Activated CD8-positive, alpha-beta memory T cell treated with anti-CD3 and anti-CD28 coated beads for 36 hours (primary cell): ENCODE measurements at regions not wholly inside any gene's neighbourhood (a gene's known extent, or its start where the extent isn't known, plus 50 kb on each side); places are given as distances from the start of the nearest gene placed in this dataset.
"Not testable (repeated sequence)": the region's sequence is repeated elsewhere in the genome, so short reads cannot be mapped to it uniquely, and the experiment has no call there.

Experiments used
- CTCF ChIA-PET: fragments of 350-600 bp; sonication (Branson Sonifier 250); formaldehyde crosslinking; loops from one replicate; lab custom pipeline; 2021; ENCODE audit warnings: antibody characterized with exemption; lab: Charles Lee
- POLR2A ChIA-PET: fragments of 350-600 bp; sonication (Branson Sonifier 250); formaldehyde crosslinking; loops from one replicate; lab custom pipeline; 2021; ENCODE audit warnings: antibody characterized with exemption; lab: Charles Lee

DNA sequence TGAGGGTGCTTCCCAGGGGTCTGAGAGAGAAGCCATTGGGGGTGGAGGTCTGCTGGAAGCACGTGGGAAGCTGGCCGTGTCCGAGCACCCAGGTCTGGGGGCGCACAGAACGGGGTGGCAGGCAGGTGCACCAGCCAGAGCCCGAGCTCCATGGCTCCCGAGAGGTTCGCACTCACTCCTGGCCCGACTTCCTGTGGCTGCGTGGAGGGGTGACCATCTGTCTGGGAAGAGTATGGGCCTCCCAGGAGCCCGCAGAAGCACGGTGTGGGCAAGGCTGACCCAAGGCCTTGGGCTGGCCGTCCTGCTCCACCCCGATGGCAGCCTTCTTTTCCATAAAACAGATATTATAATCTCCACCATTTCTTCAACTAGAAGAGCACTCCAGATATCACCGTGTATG lies 256.0 kb upstream of the B3GAT1 start:
- ChIA-PET CTCF (no interaction called here), POLR2A (no interaction called here)

DNA sequence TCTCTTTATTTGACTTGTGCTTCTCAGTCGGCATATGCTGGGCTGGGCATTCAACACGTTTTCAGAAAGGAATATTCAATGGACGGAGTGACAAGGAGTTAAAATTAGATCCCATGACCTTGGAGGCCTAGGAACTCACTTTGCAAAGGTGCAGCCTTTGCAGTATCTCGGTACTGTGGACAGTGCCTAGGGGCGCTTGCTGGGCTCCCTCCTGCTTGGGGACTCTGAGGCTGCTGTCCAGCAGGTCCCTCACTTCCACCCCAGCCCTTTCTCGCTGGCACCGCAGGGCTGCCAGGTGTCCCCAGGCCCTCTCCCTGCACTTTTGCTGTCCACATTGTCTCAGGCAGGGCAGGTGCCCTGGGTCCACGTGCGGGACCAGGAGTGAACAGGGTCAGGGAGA lies 255.5 kb upstream of the B3GAT1 start:
- POLR2A ChIA-PET: no interaction called here
- CTCF ChIA-PET: no interaction called here

DNA sequence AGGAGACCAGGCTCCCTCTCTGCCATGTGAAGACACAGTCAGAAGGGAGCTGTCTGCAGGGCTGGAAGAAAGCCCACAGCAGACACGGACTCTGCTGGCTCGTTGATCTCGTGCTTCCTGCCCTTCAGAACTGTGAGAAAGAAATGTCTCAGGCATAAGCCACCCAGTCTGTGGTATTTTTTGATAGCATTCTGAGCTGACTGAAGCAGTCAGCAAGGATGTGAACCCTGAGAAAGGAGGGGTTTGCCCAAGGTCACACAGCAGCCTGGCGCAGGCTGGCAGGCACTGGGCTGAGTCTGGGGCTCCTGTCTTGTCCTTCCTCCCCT lies 255.1 kb upstream of the B3GAT1 start:
- CTCF ChIA-PET: no interaction called here
- POLR2A ChIA-PET: no interaction called here

DNA sequence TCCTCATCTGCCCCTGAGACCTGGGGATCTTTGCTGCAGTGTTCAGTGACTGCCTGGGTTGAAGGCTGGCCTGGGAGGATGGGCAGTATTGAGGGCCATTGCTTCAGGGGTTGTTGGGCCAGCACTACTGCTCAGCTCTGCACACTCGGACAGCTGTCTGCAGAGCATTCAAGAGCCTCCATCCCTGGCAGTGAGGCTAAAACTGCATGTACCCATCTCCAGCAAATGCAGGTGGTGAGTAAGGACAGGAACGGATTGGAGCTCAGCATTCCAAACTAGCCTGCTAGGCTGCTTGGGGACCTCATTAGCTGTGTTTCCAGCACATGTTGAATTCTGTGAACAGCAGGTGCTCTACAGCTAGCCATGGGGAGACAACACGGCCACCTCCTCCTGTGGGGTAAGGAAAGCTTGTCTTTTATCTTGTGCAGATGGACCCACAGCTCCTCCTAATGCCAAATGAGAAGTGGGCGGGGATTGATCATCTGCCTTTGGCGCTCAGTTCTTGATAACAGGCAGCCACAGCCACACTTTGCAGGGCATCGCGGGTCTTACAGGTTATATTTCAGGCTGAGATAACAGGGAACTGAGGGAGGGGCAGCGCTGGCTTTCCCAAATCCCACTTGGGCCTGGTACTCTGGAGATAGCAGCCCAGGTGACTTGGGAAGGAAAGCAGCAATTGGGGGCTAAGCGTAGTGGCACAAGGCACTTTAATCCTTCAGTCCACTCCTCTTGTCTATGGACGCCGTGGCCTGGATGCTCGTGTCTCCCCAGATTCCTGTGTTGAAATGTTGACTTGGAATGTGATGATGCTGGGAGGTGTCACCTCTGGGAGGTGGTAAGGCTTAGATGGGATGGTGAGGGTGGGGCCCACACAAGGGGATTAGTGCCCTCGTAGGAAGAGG lies 254.5 kb upstream of the B3GAT1 start:
- ChIA-PET CTCF (no interaction called here), POLR2A (no interaction called here)

DNA sequence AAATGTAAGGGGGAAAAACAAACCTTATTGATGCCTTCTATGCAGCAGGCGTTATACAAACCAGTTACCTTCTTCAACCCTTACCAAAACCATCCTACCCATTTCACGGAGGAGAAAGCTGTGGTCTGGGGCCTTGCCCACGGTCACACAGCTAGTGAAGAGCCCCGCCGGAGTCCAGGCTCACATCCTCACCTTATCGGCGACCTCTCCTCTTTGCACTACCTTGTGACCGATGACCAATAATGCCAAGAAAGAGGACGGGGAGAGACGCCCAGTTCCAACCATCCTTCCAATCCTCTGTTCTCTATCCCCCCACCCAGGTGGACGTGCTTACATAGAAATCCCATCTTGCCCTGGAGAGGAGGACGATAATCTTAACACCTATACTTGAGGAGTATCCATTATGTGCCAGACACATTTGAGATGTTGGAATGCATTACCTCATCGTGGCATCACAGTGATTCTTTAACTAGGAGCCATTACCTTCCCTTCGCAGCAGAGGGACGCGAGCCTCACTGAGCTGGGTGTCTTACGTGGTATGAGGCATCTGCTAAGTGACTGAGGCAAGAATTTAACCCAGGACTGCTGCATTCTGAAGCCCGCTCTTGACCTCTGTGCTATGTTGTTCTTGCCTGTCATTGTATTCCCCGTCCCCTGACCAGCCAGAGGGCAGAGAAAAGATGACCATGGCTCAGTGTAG lies 253.7 kb upstream of the B3GAT1 start:
- ChIA-PET POLR2A (no interaction called here), CTCF (no interaction called here)

DNA sequence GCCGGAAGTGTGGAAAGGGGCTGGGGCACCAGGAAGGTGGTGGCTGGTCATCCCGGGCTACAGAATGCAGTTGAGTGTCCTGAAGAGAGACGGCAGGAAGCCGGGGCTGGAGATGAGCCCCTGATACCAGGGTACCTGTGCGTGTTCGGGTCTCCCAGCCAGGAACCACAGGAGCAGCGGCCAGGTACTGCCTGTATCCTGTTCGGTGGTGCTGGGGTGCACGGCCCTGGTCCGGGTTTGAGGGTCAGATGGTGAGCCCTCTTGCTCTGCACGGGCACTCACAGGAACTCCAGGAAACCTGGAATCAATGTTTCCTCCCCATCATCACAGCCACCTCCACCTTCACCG lies 253.1 kb upstream of the B3GAT1 start:
- CTCF ChIA-PET: no interaction called here
- POLR2A ChIA-PET: no interaction called here

DNA sequence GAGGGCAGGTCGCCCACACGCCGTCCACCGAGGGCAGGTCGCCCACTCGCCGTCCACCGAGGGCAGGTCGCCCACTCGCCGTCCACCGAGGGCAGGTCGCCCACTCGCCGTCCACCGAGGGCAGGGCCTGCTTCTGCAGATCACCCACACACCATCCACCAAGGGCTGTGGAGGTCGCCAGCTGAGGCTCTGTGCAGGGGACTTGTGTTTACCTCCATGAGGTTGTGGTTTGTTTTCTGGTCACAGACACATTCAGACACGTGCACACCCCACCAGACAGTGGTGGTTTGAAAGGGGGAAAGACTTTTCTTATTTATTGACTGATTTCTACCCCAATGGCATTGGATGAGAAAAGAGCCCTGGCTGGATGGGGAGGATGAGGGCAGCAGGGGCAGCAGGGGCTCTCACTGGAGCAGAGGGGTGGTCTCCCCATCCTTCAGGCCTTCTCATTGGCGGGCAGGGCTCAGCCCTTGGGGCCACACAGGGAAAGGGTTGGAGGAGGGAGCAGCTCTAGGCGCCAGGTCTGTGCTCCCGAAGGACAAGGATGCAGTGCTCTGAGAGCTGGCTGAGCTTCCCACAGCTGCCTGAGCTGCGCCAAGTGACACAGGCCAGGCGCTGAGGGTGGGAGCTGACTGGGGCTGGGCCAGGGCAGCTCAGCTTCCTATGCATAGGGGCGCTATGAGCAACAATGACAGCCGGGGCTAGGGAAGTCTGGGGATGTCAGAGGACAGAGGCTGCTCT lies 252.6 kb upstream of the B3GAT1 start:
- POLR2A ChIA-PET: no interaction called here
- CTCF ChIA-PET: no interaction called here

DNA sequence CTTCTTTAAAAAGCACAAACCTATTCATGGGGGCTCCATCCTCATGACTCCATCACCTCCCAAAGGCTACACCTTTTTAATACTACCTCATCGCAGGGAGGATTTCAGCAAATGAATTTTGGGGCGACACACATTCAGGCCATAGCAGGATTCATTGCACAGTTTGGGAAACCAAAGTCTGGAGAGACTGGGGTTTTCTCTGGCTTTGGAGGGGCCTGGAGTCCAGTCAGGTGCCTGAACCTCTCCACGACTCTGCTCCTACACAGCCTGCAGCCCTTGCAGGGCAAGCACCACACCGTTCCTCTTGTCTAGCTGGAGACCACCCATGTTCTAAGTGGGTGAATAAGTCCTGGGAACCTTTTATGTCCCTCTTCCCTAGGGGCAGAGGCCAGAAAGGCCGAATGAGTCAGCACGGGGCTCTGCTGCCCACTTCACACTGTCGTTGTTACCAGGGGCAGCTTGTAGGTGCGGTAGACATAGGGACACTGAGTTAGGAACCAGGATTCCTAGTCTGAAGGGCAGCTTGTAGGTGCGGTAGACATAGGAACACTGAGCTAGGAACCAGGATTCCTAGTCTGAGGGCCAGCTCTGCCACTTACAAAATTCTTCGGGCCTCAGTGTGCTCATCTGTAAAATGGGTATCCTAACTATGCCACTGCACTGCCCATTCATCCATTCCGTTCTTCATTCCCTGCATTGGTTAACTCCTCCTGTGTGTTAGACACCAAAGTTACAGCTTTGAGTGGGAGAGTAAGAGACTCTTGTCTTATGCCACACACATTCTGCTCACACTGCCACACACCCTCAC lies 251.7 kb upstream of the B3GAT1 start:
- CTCF ChIA-PET: no interaction called here
- POLR2A ChIA-PET: no interaction called here

DNA sequence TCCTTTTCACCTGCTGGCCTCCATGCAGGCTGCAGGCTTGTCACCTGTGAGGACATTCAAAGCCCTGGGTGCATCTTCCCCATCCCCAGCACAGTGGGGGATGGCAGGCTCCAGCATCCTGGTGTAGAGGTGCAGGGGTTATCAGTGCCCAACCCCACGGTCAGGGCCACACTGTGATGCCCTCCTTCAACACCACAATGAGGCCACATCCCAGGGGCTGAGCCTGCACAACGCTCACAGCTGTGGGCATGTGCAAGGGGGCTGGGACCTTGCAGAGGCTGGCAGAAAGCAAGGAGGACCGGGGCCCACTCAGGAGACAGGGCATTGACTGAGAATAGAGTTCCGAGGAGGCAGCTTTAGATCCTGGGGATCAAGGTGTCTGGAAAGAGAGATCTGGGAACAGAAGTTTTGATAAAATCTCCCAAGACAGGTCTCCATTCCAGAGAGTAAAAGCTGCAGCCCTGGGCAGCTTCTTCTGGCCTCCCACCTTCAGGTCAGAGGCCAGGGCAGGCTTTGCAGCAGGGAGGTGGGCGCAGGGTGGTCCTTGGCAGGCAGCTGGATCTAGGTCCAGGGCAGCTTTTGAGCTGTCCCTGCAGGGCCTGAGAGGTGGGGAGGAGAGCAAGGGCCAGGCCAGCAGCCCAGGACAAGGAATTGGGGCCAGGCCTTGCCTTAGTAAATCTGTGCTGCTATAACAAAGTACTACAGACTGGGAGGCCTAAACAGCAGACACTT lies 250.8 kb upstream of the B3GAT1 start:
- POLR2A ChIA-PET: no interaction called here
- CTCF ChIA-PET: no interaction called here

DNA sequence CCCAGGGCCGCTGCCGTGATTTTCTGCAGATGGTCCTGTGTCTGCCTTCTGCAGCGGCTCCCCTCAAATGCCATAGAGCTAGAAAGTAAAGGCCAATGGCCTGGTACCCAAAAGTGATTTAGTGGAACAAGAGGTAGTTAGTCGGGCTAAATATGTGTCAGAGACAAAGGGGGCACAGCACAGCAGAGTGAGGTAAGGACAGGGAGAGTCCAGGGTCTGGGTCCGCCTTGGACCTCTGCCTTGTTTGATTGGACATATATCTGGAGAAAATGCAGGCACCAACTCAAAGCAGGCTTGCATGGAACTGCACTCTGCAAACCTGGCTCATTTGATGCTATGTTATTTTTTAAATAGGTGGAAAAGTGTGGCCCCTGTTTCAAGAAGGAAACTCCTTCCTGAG lies 249.6 kb upstream of the B3GAT1 start:
- ChIA-PET POLR2A (no interaction called here), CTCF (no interaction called here)

DNA sequence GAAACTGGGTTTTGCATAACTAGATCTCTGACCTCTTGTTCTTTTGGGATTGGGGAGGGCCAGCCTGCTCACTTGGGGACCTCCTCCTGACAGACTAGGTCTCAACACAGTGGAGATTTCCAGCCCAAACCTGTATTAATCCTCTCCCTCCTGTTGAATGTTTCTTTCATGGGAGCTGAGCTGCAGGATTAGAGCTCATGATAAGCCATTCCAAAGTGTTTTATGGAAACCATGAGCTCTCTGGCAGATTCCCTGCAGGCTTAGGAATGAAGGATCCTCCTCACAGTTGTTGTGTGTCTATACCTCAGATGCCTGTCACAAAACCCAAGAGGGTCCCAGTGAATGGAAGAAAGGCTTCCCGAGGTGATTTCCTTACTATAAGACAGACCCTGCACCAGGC lies 248.4 kb upstream of the B3GAT1 start:
- ChIA-PET CTCF (no interaction called here), POLR2A (no interaction called here)

DNA sequence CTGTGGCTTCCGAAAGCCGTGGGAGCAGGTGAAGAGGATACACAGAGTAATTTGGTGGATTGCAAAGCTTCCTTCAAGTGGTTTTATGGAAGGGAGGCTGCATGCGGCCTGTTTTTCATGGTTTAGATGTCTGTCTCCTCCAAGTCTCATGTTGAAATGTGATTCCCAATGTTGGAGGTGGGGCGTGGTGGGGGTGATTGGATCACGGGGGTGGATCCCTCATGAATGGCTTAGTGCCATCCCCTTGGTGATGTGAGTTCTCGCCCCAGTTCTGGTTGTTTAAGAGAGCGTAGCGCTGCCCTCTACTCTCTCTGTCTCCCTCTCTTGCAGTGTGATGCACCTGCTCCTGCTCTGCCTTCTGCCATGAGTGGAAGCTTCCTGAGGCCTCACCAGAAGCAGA lies 247.8 kb upstream of the B3GAT1 start:
- CTCF ChIA-PET: interaction anchor here (0.6 kb wide), 1 partner anchor 160 kb away, joined by 3 read pairs; no protein-coding TSS in a partner anchor
- POLR2A ChIA-PET: no interaction called here

DNA sequence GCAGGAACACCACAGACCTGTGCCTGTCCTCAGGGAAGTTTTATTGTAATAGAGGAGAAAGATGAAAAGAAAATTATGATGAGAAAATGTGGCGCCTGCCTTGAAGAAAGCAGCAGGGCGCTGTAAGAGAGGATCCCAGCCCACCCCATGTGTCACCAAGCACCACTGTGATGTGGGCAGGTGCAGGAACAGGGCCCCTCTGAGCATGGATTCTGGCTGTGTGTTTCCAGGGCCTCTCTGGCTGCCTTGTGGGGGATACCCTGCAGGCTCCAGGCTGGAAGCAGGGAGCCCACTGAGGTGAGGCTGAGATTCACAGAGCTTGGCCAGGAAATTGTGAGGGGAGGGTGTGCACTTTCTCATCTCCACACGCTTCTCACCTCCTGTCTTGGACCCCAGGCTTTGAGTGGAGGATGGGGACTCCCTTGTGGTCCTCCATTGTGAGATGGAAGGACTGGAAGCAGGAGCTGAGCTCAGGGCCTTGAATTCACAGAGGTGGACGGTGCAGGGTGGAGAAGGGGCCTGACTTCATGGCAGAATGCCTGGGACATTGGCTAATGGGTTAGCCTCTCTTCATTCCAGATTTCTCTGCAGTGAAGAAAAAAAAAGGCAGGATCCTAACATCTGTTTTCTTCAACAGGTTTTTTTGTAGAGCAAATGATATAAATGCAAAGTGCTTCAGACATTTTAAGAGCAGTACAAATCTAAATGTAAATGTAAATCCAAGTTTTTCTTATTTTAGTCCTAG lies 246.6 kb upstream of the B3GAT1 start:
- ChIA-PET CTCF (no interaction called here), POLR2A (no interaction called here)

DNA sequence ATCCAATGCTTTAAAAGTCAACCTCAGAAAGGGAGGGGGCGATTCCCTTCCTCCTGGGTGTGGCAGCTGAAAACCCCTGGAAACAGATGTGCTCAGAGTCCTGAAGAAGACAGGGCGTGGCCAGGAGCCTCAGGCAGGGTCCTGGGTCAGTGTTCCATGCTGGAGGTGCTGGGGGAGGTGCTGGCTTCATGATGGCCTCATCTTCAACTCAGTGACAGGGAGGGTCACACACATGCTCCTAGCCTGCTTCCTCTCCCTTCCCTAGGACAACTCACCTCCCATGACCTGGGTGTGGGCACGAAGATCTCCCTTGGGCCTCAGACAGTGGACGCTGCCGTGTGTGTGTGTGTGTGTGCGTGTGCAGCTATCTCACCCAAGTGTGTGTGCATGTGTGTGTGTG lies 245.6 kb upstream of the B3GAT1 start:
- ChIA-PET CTCF (interaction anchor here (0.7 kb wide), 1 partner anchor 147 kb away, joined by 3 read pairs; no protein-coding TSS in a partner anchor), POLR2A (no interaction called here)

DNA sequence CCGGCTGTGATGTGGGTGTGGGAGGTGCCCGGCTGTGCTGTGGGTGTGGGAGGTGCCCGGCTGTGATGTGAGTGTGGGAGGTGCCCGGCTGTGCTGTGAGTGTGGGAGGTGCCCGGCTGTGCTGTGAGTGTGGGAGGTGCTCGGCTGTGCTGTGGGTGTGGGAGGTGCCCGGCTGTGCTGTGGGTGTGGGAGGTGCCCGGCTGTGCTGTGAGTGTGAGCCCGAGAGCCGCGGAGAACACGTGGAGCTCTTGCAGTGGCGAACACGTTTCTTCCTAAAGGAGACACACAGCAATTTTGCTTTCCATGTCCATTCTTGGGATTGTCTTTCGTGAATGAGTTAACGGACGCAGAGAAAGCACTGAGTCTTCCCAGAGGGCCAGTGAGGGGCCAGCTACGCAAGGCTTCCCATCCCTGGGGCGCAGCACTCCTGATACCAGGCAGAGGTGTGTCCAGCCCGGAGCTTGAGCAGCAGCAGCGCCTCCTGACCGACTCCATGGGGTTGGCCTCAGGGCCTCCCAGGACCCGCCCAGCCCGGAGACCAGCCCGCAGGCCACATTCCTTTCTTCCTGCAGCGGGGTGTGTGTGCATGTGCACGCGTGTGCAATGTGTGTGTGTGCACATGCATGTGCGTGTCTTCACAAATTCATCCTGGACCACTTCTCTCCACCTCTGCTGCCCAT lies 245.0 kb upstream of the B3GAT1 start:
- ChIA-PET CTCF (interaction anchor here (0.7 kb wide), 1 partner anchor 146 kb away, joined by 3 read pairs; no protein-coding TSS in a partner anchor), POLR2A (no interaction called here)

DNA sequence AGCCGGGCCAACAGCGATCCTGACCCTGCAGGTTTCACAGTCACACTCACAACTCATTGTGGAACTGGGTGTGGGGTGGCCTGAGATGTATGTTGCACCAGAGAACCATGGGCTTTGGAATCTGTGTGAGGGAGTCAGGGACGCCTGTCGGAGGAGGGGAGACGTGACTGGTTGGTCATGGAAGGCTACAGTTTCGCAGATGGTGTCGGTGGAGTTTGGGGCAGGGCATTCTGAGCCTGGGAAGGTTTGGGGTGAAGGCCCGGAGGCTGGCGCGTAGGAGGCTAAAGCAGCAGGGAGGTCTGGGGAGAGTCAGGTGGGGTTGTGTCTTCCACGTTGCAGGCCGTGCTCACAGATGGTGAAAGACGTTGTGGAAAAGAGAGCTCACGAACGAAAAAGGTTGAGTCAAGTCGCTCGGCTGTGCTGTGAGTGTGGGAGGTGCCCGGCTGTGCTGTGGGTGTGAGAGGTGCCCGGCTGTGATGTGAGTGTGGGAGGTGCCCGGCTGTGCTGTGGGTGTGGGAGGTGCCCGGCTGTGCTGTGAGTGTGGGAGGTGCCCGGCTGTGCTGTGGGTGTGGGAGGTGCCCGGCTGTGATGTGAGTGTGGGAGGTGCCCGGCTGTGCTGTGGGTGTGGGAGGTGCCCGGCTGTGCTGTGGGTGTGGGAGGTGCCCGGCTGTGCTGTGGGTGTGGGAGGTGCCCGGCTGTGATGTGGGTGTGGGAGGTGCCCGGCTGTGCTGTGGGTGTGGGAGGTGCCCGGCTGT lies 244.2 kb upstream of the B3GAT1 start:
- POLR2A ChIA-PET, CTCF ChIA-PET: not testable (repeated sequence)
